HL-60 (cell line): ENCODE measurements at regions not wholly inside any gene's neighbourhood (a gene's known extent, or its start where the extent isn't known, plus 50 kb on each side); places are given as distances from the start of the nearest gene placed in this dataset.
"Not testable (repeated sequence)": the region's sequence is repeated elsewhere in the genome, so short reads cannot be mapped to it uniquely, and the experiment has no call there.

Source experiments
- GABPA ChIP-seq: IDR thresholded peaks from 2 replicates; pipeline ENCODE4 v1.6.1; 2012; ENCODE audit warnings: low read depth
- POLR2AphosphoS5 ChIP-seq: IDR thresholded peaks from 2 replicates; pipeline ENCODE4 v1.6.1; 2012; ENCODE audit warnings: low read depth
- TF ChIP-seq, protein P1 (sequence below): IDR thresholded peaks from one replicate; pipeline ENCODE4 v1.5.1; 2011; ENCODE audit warnings: low read length, control low read depth, inconsistent platforms; ENCODE audit not compliant: insufficient read depth

DNA sequence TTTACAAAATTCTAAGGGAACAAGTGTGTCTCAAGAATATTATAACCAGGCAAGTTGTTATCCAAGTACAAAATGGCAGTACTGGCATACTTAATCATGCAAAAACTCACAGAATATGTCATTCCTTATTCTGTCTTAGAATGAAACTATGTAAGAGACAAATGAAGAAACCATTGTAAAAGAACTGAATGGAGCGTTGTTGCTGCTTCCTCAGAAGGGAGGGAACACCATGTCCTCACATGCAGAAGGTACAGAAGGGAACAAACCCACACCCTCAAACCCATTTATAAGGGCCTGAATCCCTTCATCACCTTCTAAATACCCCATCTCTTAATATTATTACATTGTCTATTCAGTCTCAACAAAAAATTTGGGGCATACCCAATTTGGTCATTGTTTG lies 960.0 kb downstream of the LTN1 start:
- TF ChIP-seq POLR2AphosphoS5, GABPA: not testable (repeated sequence)
- TF ChIP-seq, protein P1, sequence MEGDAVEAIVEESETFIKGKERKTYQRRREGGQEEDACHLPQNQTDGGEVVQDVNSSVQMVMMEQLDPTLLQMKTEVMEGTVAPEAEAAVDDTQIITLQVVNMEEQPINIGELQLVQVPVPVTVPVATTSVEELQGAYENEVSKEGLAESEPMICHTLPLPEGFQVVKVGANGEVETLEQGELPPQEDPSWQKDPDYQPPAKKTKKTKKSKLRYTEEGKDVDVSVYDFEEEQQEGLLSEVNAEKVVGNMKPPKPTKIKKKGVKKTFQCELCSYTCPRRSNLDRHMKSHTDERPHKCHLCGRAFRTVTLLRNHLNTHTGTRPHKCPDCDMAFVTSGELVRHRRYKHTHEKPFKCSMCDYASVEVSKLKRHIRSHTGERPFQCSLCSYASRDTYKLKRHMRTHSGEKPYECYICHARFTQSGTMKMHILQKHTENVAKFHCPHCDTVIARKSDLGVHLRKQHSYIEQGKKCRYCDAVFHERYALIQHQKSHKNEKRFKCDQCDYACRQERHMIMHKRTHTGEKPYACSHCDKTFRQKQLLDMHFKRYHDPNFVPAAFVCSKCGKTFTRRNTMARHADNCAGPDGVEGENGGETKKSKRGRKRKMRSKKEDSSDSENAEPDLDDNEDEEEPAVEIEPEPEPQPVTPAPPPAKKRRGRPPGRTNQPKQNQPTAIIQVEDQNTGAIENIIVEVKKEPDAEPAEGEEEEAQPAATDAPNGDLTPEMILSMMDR, result not testable (repeated sequence)
